HCT116 (cell line): ENCODE measurements at regions not wholly inside any gene's neighbourhood (a gene's known extent, or its start where the extent isn't known, plus 50 kb on each side); places are given as distances from the start of the nearest gene placed in this dataset.

Experiments used
- ATAC-seq: fragments of 200-7000 bp; cut with Tn5 transposase; 2 replicates; pipeline ENCODE4 v1.9.1; 2020; ENCODE audit warnings: mild to moderate bottlenecking, moderate library complexity
- BruUV-seq: library from RNA; stranded (reverse); fragments of 400-500 nt; replicated peaks from 2 replicates; lab custom pipeline; 2021; lab: Mats Ljungman, UMichigan
- CTCF ChIA-PET: fragments of 300-600 bp; sonication (Branson Sonifier 250); formaldehyde crosslinking; loops from one replicate; lab custom pipeline; 2021; ENCODE audit warnings: antibody characterized with exemption; lab: Charles Lee
- POLR2A ChIA-PET: fragments of 300-600, 350-600 bp; sonication (Branson Sonifier 250); formaldehyde crosslinking; loops from one replicate; lab custom pipeline; 2021; ENCODE audit warnings: antibody characterized with exemption; lab: Charles Lee
- RAD21 ChIA-PET, 2 experiments: fragments of 300-600 bp; sonication (Branson Sonifier 250); formaldehyde crosslinking; loops; one replicate each; lab custom pipeline; 2023; ENCODE audit warnings: low total read pairs in 2 of 2; ENCODE audit not compliant: uncharacterized antibody in 2 of 2, unreplicated experiment in 2 of 2, low non-redundant PET in 1 of 2; lab: Charles Lee
- DNase-seq: peaks from one replicate; pipeline ENCODE4 v3.0.0-alpha.2; 2010; ENCODE audit warnings: low read depth, low spot score
- H2AFZ ChIP-seq: fragments of 200-600 bp; shearing (Covaris generic), sonication (generic); 2 replicates; pipeline ENCODE4 v1.6.1; 2017; ENCODE audit warnings: low read depth, mixed run types, mixed read lengths, antibody characterized with exemption, low read length; ENCODE audit not compliant: poor library complexity, severe bottlenecking
- H3K27ac ChIP-seq: 2 replicates; pipeline ENCODE4 v1.5.1; 2012; ENCODE audit warnings: low read depth, low read length
- H3K27me3 ChIP-seq: fragments of 200-600 bp; sonication (generic); 2 replicates; pipeline ENCODE4 v1.6.1; 2016; ENCODE audit warnings: mixed run types, low read length, mixed read lengths; ENCODE audit not compliant: insufficient read depth
- H3K36me3 ChIP-seq, 2 experiments: fragments of 200-500 bp in 1 of 2; fragments of 200-600 bp in 1 of 2; sonication (Bioruptor generic) in 1 of 2; sonication (generic) in 1 of 2; 2 replicates each; pipeline versions ENCODE4 v1.5.1 to v1.6.1; 2014 to 2016; ENCODE audit warnings: low read length in 2 of 2, inconsistent platforms in 1 of 2, mixed read lengths in 1 of 2, mixed run types in 1 of 2; ENCODE audit not compliant: insufficient read depth in 2 of 2, control insufficient read depth in 1 of 2
- H3K4me1 ChIP-seq, 2 experiments: fragments of 200-600 bp in 1 of 2; sonication (generic) in 1 of 2; 2 replicates each; pipeline versions ENCODE4 v1.5.1 to v1.6.1; 2012 to 2017; ENCODE audit warnings: low read length in 2 of 2, inconsistent platforms in 1 of 2, mild to moderate bottlenecking in 1 of 2, mixed read lengths in 1 of 2, mixed run types in 1 of 2, moderate library complexity in 1 of 2; ENCODE audit not compliant: insufficient read depth in 2 of 2, control insufficient read depth in 1 of 2
- H3K4me2 ChIP-seq: fragments of 200-600 bp; sonication (generic); 2 replicates; pipeline ENCODE4 v1.6.1; 2017; ENCODE audit warnings: mixed run types, low read length, mixed read lengths
- H3K4me3 ChIP-seq, 2 experiments: fragments of 200-600 bp in 1 of 2; sonication (generic) in 1 of 2; replicated peaks in 1 of 2; 2 replicates each; pipeline ENCODE4 v1.5.1; 2011 to 2016; ENCODE audit warnings: low read length in 2 of 2, control low read depth in 1 of 2, low read depth in 1 of 2, mild to moderate bottlenecking in 1 of 2, mixed read lengths in 1 of 2, mixed run types in 1 of 2
- H3K79me2 ChIP-seq: fragments of 200-600 bp; sonication (generic); 2 replicates; pipeline ENCODE4 v1.6.1; 2017; ENCODE audit warnings: mild to moderate bottlenecking, mixed run types, low read length, moderate library complexity, mixed read lengths; ENCODE audit not compliant: insufficient read depth
- H3K9ac ChIP-seq: fragments of 200-600 bp; sonication (generic); 2 replicates; pipeline ENCODE4 v1.6.1; 2016; ENCODE audit warnings: low read length, mixed read lengths
- H3K9me2 ChIP-seq: fragments of 200-600 bp; sonication (generic), shearing (Covaris generic); 2 replicates; pipeline ENCODE4 v1.6.1; 2017; ENCODE audit warnings: mixed run types, mild to moderate bottlenecking, moderate library complexity; ENCODE audit not compliant: insufficient read depth
- H3K9me3 ChIP-seq, 2 experiments: fragments of 200-500 bp in 1 of 2; fragments of 200-600 bp in 1 of 2; sonication (Bioruptor generic) in 1 of 2; sonication (generic) in 1 of 2; 2 replicates each; pipeline ENCODE4 v1.6.1; 2014 to 2017; ENCODE audit warnings: low read length in 2 of 2, mixed read lengths in 2 of 2, inconsistent platforms in 1 of 2, low read depth in 1 of 2, mild to moderate bottlenecking in 1 of 2, mixed run types in 1 of 2, moderate library complexity in 1 of 2; ENCODE audit not compliant: control insufficient read depth in 1 of 2, insufficient read depth in 1 of 2
- H4K20me1 ChIP-seq: fragments of 200-600 bp; sonication (generic), shearing (Covaris generic); 2 replicates; pipeline ENCODE4 v1.6.1; 2017; ENCODE audit warnings: mixed run types, mild to moderate bottlenecking, moderate library complexity; ENCODE audit not compliant: insufficient read depth
- CBX3 ChIP-seq: IDR thresholded peaks from 2 replicates; pipeline ENCODE4 v1.6.1; 2012; ENCODE audit warnings: low read depth
- CEBPB ChIP-seq: IDR thresholded peaks from 2 replicates; pipeline ENCODE4 v1.6.1; 2012; ENCODE audit warnings: low read depth
- CTCF ChIP-seq, 3 experiments: fragments of 200-600 bp in 1 of 3; sonication (generic) in 1 of 3; IDR thresholded peaks in 2 of 3; conservative IDR thresholded peaks in 1 of 3; 2 replicates each; pipeline ENCODE4 v1.5.1; 2012 to 2017; ENCODE audit warnings: low read depth in 2 of 3, low read length in 2 of 3, antibody characterized with exemption in 1 of 3, borderline replicate concordance in 1 of 3, control low read depth in 1 of 3, mild to moderate bottlenecking in 1 of 3, mixed read lengths in 1 of 3, mixed run types in 1 of 3, moderate library complexity in 1 of 3; ENCODE audit not compliant: insufficient read depth in 1 of 3
- EZH2phosphoT487 ChIP-seq: fragments of 200-600 bp; IDR thresholded peaks from 2 replicates; pipeline ENCODE4 v1.6.1; 2018; ENCODE audit warnings: antibody characterized with exemption, borderline replicate concordance
- POLR2A ChIP-seq: IDR thresholded peaks from 2 replicates; pipeline ENCODE4 v1.7.0; 2011; ENCODE audit warnings: borderline replicate concordance; ENCODE audit not compliant: insufficient read depth, insufficient read length; ENCODE audit errors: extremely low read depth
- POLR2AphosphoS5 ChIP-seq: IDR thresholded peaks from 2 replicates; pipeline ENCODE4 v1.6.1; 2011; ENCODE audit warnings: mild to moderate bottlenecking, low read depth, low read length, moderate library complexity
- RAD21 ChIP-seq: IDR thresholded peaks from 2 replicates; pipeline ENCODE4 v1.6.1; 2012; ENCODE audit warnings: low read depth, mild to moderate bottlenecking
- REST ChIP-seq: IDR thresholded peaks from 2 replicates; pipeline ENCODE4 v1.6.1; 2012; ENCODE audit warnings: low read depth
- SIN3A ChIP-seq: IDR thresholded peaks from 2 replicates; pipeline ENCODE4 v1.6.1; 2012; ENCODE audit warnings: low read depth
- SP1 ChIP-seq: IDR thresholded peaks from 2 replicates; pipeline ENCODE4 v1.6.1; 2012; ENCODE audit warnings: low read depth
- ZFX ChIP-seq: fragments of 450-650 bp; IDR thresholded peaks from 2 replicates; pipeline ENCODE4 v1.6.1; 2017
- intact Hi-C: fragments of 100-400 bp; cut with micrococcal nuclease; formaldehyde crosslinking; loops from 2 replicates; pipeline ENCODE4 v1.10.0; 2022
- TF ChIP-seq, protein P1 (sequence below): IDR thresholded peaks from 2 replicates; pipeline ENCODE4 v1.6.1; 2012
- TF ChIP-seq, protein P2 (sequence below): IDR thresholded peaks from 2 replicates; pipeline ENCODE4 v1.6.1; 2012
- TF ChIP-seq, protein P3 (sequence below): IDR thresholded peaks from 2 replicates; pipeline ENCODE4 v1.6.1; 2011; ENCODE audit warnings: mild to moderate bottlenecking, low read length, moderate library complexity; ENCODE audit not compliant: insufficient replicate concordance; ENCODE audit errors: extremely low read depth

- Histone ChIP-seq H3K27ac (no peak overlapping the region), H3K9me2 (no peaks in the 10 kb centered on the region), H3K27me3 (no peaks in the 10 kb centered on the region), H4K20me1 (no peaks in the 10 kb centered on the region), H2AFZ (no peak overlapping the region), H3K9me3 (no peaks in the 10 kb centered on the region), H3K79me2 (no peaks in the 10 kb centered on the region), H3K4me1 (no peaks in the 10 kb centered on the region), H3K4me2 (no peak overlapping the region), H3K4me3 (no peak overlapping the region), H3K36me3 (no peaks in the 10 kb centered on the region), H3K9ac (no peak overlapping the region)
- POLR2A ChIA-PET: no interaction called here
- RAD21 ChIA-PET: no interaction called here
- no peak for ATAC-seq
- DNase-seq: no peak
- intact Hi-C loops: no loop called here
- no TSS peak for BruUV-seq
- no peak for TF ChIP-seq POLR2A
- TF ChIP-seq, protein P1, sequence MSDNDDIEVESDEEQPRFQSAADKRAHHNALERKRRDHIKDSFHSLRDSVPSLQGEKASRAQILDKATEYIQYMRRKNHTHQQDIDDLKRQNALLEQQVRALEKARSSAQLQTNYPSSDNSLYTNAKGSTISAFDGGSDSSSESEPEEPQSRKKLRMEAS: no peak
- TF ChIP-seq EZH2phosphoT487: no peak
- TF ChIP-seq CEBPB: no peak
- TF ChIP-seq ZFX: no peak
- no peak for TF ChIP-seq REST
- no peak for TF ChIP-seq POLR2AphosphoS5
- TF ChIP-seq SIN3A: no peak
- TF ChIP-seq RAD21: no peak
- TF ChIP-seq CBX3: no peak
- TF ChIP-seq CTCF (IDR thresholded peaks at IDR 0.05 in 2 of 3, conservative IDR thresholded peaks at IDR 0.05 in 1 of 3; ENCODE audit: borderline replicate concordance in 1 of 3, insufficient read depth in 1 of 3, low read depth in 2 of 3, low read length in 2 of 3): no peak
- TF ChIP-seq, protein P2, sequence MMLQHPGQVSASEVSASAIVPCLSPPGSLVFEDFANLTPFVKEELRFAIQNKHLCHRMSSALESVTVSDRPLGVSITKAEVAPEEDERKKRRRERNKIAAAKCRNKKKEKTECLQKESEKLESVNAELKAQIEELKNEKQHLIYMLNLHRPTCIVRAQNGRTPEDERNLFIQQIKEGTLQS: no peak
- TF ChIP-seq SP1: no peak
- TF ChIP-seq, protein P3, sequence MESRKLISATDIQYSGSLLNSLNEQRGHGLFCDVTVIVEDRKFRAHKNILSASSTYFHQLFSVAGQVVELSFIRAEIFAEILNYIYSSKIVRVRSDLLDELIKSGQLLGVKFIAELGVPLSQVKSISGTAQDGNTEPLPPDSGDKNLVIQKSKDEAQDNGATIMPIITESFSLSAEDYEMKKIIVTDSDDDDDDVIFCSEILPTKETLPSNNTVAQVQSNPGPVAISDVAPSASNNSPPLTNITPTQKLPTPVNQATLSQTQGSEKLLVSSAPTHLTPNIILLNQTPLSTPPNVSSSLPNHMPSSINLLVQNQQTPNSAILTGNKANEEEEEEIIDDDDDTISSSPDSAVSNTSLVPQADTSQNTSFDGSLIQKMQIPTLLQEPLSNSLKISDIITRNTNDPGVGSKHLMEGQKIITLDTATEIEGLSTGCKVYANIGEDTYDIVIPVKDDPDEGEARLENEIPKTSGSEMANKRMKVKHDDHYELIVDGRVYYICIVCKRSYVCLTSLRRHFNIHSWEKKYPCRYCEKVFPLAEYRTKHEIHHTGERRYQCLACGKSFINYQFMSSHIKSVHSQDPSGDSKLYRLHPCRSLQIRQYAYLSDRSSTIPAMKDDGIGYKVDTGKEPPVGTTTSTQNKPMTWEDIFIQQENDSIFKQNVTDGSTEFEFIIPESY: no peak
- CTCF ChIA-PET: no interaction called here
Measured at GRCh38 chrX:117701050-117701449, 415.6 kb downstream of the KLHL13 start.
